Hepatocyte (in vitro differentiated cells): ENCODE measurements at regions not wholly inside any gene's neighbourhood (a gene's known extent, or its start where the extent isn't known, plus 50 kb on each side); places are given as distances from the start of the nearest gene placed in this dataset.
A peak's percentile ranks its signal among the peaks of the same experiment; 100 is the strongest.

ENCODE experiments used
- DNase-seq: peaks from one replicate; pipeline ENCODE4 v3.0.0-alpha.2; 2016; ENCODE audit warnings: low spot score
- H2AFZ ChIP-seq: fragments of 200-600 bp; sonication (generic); 2 replicates; pipeline ENCODE4 v1.6.0; 2016; ENCODE audit warnings: antibody characterized with exemption, mild to moderate bottlenecking
- H3K27ac ChIP-seq: fragments of 200-600 bp; sonication (generic); 2 replicates; pipeline ENCODE4 v1.5.1; 2016; ENCODE audit warnings: mild to moderate bottlenecking
- H3K27me3 ChIP-seq: fragments of 200-600 bp; sonication (generic); 2 replicates; pipeline ENCODE4 v1.6.1; 2016
- H3K36me3 ChIP-seq: fragments of 200-600 bp; sonication (generic); replicated peaks from 2 replicates; pipeline ENCODE4 v1.5.1; 2016; ENCODE audit warnings: low read depth; ENCODE audit not compliant: insufficient read depth
- H3K4me1 ChIP-seq: fragments of 200-600 bp; sonication (generic); 2 replicates; pipeline ENCODE4 v1.5.1; 2016; ENCODE audit warnings: mild to moderate bottlenecking, moderate library complexity; ENCODE audit not compliant: insufficient read depth
- H3K4me2 ChIP-seq: fragments of 200-600 bp; sonication (generic); 2 replicates; pipeline ENCODE4 v1.6.0; 2016
- H3K4me3 ChIP-seq: fragments of 200-600 bp; sonication (generic); 2 replicates; pipeline ENCODE4 v1.5.1; 2016; ENCODE audit warnings: mild to moderate bottlenecking
- H3K79me2 ChIP-seq: fragments of 200-600 bp; sonication (generic); 2 replicates; pipeline ENCODE4 v1.6.0; 2017; ENCODE audit warnings: mild to moderate bottlenecking
- H3K9me2 ChIP-seq: fragments of 200-600 bp; sonication (generic); replicated peaks from 2 replicates; pipeline ENCODE4 v1.6.0; 2017; ENCODE audit warnings: mild to moderate bottlenecking; ENCODE audit not compliant: insufficient read depth
- H3K9me3 ChIP-seq: fragments of 200-600 bp; sonication (generic); 2 replicates; pipeline ENCODE4 v1.5.1; 2016; ENCODE audit warnings: low read depth, mild to moderate bottlenecking
- H4K20me1 ChIP-seq: fragments of 200-600 bp; sonication (generic); 2 replicates; pipeline ENCODE4 v1.6.0; 2016; ENCODE audit warnings: mild to moderate bottlenecking; ENCODE audit not compliant: insufficient read depth, poor library complexity, severe bottlenecking
- EZH2 ChIP-seq: fragments of 200-600 bp; sonication (generic); IDR thresholded peaks from 2 replicates; pipeline ENCODE4 v1.6.1; 2016; ENCODE audit warnings: antibody characterized with exemption, mild to moderate bottlenecking, borderline replicate concordance
- EZH2phosphoT487 ChIP-seq: fragments of 200-600 bp; sonication (generic); IDR thresholded peaks from one replicate; pipeline ENCODE4 v1.6.1; 2018; ENCODE audit warnings: antibody characterized with exemption, mild to moderate bottlenecking, low read depth, moderate library complexity; ENCODE audit not compliant: unreplicated experiment, severe bottlenecking
- WGBS: methylation state at CpG from one replicate; pipeline ENCODE4 v1.1.6; 2016; ENCODE audit warnings: low lambda C conversion rate; ENCODE audit errors: missing lambda C conversion rate; 5-methylcytosine and 5-hydroxymethylcytosine counted together
- TF ChIP-seq, protein P1 (sequence below): fragments of 200-600 bp; sonication (generic); IDR thresholded peaks from 2 replicates; pipeline ENCODE4 v1.5.1; 2016; ENCODE audit warnings: antibody characterized with exemption, mild to moderate bottlenecking; ENCODE audit not compliant: poor library complexity

GRCh38 chr5:2658881-2659470 is 92.5 kb downstream of the IRX2 start:
- Histone ChIP-seq H3K9me2 (no peaks in the 10 kb centered on the region), H3K4me1 (peaks cover 7% of the 10 kb centered on the region), H3K79me2 (no peaks in the 10 kb centered on the region), H3K4me3 (no peak overlapping the region), H3K9me3 (no peaks in the 10 kb centered on the region), H2AFZ (no peak overlapping the region), H4K20me1 (no peaks in the 10 kb centered on the region), H3K36me3 (no peaks in the 10 kb centered on the region), H3K27me3 (peaks cover 11% of the 10 kb centered on the region), H3K4me2 (peak overlapping the region; percentile 37), H3K27ac (no peak overlapping the region)
- DNase-seq: no peak
- 69% methylated on average over 18 of the region's 18 CpGs for WGBS
- TF ChIP-seq EZH2phosphoT487 (no peak), EZH2 (no peak)
- TF ChIP-seq, protein P1, sequence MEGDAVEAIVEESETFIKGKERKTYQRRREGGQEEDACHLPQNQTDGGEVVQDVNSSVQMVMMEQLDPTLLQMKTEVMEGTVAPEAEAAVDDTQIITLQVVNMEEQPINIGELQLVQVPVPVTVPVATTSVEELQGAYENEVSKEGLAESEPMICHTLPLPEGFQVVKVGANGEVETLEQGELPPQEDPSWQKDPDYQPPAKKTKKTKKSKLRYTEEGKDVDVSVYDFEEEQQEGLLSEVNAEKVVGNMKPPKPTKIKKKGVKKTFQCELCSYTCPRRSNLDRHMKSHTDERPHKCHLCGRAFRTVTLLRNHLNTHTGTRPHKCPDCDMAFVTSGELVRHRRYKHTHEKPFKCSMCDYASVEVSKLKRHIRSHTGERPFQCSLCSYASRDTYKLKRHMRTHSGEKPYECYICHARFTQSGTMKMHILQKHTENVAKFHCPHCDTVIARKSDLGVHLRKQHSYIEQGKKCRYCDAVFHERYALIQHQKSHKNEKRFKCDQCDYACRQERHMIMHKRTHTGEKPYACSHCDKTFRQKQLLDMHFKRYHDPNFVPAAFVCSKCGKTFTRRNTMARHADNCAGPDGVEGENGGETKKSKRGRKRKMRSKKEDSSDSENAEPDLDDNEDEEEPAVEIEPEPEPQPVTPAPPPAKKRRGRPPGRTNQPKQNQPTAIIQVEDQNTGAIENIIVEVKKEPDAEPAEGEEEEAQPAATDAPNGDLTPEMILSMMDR: no peak

DNA sequence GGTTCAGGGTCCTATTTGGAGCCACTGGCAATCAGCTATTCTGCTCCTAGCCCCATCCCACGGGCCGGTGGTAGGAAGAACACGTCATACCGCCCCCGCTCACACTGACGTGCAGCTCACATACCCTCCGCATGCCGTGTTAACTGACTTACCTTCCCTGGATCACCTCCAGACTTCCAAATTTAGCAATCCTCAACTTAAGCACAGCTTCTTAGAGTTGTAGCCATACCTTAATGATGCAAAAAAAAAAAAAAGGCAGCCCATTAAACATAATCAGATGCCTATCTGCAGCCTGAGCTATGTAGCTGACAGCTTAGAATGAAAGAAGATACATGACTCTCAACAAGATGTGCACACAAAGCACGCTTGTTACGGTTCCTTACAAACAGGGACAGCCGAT is 93.0 kb downstream of the IRX2 start:
- H4K20me1 ChIP-seq: no peaks in the 10 kb centered on the region

DNA sequence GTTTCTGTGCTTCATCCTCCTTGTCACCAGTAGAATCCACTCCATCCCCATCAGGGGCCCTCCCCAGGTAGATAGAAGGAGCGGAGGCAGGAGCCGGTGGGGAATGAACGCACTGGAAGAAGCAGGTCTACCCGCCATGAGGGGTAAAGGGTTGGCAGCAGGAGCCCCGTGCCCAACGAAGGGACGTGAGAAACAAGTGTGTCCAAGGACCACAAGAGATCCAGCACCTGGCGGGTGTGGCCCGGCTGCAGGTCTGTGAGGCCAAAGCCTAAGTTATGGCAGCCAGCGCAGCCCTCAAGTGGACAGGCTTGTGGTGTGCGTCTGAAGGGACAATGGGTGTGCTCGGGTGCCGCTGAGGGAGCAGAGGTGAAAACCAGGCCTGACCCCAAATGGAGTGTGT is 94.3 kb downstream of the IRX2 start:
- H3K9me3 ChIP-seq: no peaks in the 10 kb centered on the region
- H3K27me3 ChIP-seq: peaks cover 11% of the 10 kb centered on the region
- 89% methylated on average over 13 of the region's 13 CpGs for WGBS
- DNase-seq: no peak
- H4K20me1 ChIP-seq: no peaks in the 10 kb centered on the region
- H3K79me2 ChIP-seq: no peaks in the 10 kb centered on the region
- no peak overlapping the region for H3K27ac ChIP-seq
- peaks cover 7% of the 10 kb centered on the region for H3K4me1 ChIP-seq
- TF ChIP-seq, protein P1: no peak
- TF ChIP-seq EZH2phosphoT487 (no peak), EZH2 (no peak)
- no peak overlapping the region for H3K4me3 ChIP-seq
- H3K4me2 ChIP-seq: no peak overlapping the region
- H2AFZ ChIP-seq: no peak overlapping the region
- no peaks in the 10 kb centered on the region for H3K9me2 ChIP-seq
- no peaks in the 10 kb centered on the region for H3K36me3 ChIP-seq

More for the DNA sequence above, 93.0 kb downstream of the IRX2 start:
- Histone ChIP-seq H2AFZ (no peak overlapping the region), H3K79me2 (no peaks in the 10 kb centered on the region), H3K9me3 (no peaks in the 10 kb centered on the region), H3K4me2 (peak overlapping the region; percentile 37), H3K4me1 (peaks cover 7% of the 10 kb centered on the region), H3K27me3 (peaks cover 11% of the 10 kb centered on the region), H3K27ac (no peak overlapping the region), H3K9me2 (no peaks in the 10 kb centered on the region), H3K36me3 (no peaks in the 10 kb centered on the region), H3K4me3 (no peak overlapping the region)
- WGBS: 74% methylated on average over 11 of the region's 11 CpGs
- no peak for TF ChIP-seq EZH2phosphoT487
- no peak for TF ChIP-seq EZH2
- DNase-seq: no peak

DNA sequence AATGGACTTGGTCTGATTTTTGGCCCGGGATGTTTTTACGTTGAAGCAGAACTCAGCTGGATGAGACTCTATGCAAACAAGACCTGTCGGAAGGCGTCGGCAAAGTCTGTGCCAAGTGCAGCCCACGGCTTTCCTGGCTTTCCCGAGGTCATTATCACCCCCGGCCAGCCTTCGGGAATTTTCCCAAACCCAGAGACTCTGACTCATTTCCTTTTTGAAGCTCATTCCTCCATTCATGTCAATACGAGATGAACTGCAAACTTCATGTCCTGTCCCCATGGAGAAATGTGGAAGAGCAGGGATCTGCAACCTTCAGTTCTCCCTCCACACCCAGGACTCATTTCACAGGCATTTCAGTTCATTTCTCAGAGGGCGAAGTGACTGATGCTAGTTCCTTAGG is 95.3 kb downstream of the IRX2 start:
- Histone ChIP-seq H3K36me3 (no peaks in the 10 kb centered on the region), H2AFZ (no peak overlapping the region), H4K20me1 (no peaks in the 10 kb centered on the region), H3K27me3 (peaks cover 11% of the 10 kb centered on the region), H3K4me1 (peaks cover 7% of the 10 kb centered on the region), H3K9me2 (no peaks in the 10 kb centered on the region), H3K79me2 (no peaks in the 10 kb centered on the region), H3K4me2 (no peak overlapping the region), H3K9me3 (no peaks in the 10 kb centered on the region), H3K27ac (no peak overlapping the region), H3K4me3 (no peak overlapping the region)
- WGBS: 73% methylated on average over 11 of the region's 11 CpGs
- DNase-seq: no peak
- TF ChIP-seq, protein P1: no peak
- TF ChIP-seq EZH2: no peak
- no peak for TF ChIP-seq EZH2phosphoT487
